ENCODE measurements at regions not wholly inside any gene's neighbourhood (a gene's known extent, or its start where the extent isn't known, plus 50 kb on each side); places are given as distances from the start of the nearest gene placed in this dataset.

- Histone ChIP-seq H3K36me3 (no peaks in the 10 kb centered on the region), H3K27me3 (no peaks in the 10 kb centered on the region), H3K4me3 (no peak overlapping the region), H3K4me1 (no peaks in the 10 kb centered on the region), H3K9me3 (no peaks in the 10 kb centered on the region), H3K27ac (no peak overlapping the region)
- no peak for TF ChIP-seq POLR2AphosphoS5 (IDR thresholded peaks at IDR 0.05)
- no peak for TF ChIP-seq EP300 (IDR thresholded peaks at IDR 0.05)
- TF ChIP-seq CTCF (IDR thresholded peaks at IDR 0.05): no peak
- no peak for TF ChIP-seq POLR2A (IDR thresholded peaks at IDR 0.05)
- WGBS: 31% methylated on average over 3 of the region's 3 CpGs
- DNase-seq (ENCODE audit: low spot score in 2 of 2): no peak
Measured at GRCh38 chr10:78727728-78728127, 341.0 kb upstream of the ZMIZ1 start.

GRCh38 chr10:78728176-78728575 is 340.6 kb upstream of the ZMIZ1 start:
- Histone ChIP-seq H3K36me3 (no peaks in the 10 kb centered on the region), H3K27me3 (no peaks in the 10 kb centered on the region), H3K4me1 (no peaks in the 10 kb centered on the region), H3K27ac (no peak overlapping the region), H3K4me3 (no peak overlapping the region), H3K9me3 (no peaks in the 10 kb centered on the region)
- no peak for DNase-seq (ENCODE audit: low spot score in 2 of 2)
- WGBS: 89% methylated on average over 2 of the region's 2 CpGs
- TF ChIP-seq POLR2A (IDR thresholded peaks at IDR 0.05) (no peak), EP300 (IDR thresholded peaks at IDR 0.05) (no peak), POLR2AphosphoS5 (IDR thresholded peaks at IDR 0.05) (no peak), CTCF (IDR thresholded peaks at IDR 0.05) (no peak)

- Histone ChIP-seq H3K27me3 (no peaks in the 10 kb centered on the region), H3K9me3 (no peaks in the 10 kb centered on the region), H3K4me3 (no peak overlapping the region), H3K4me1 (no peaks in the 10 kb centered on the region), H3K27ac (no peak overlapping the region), H3K36me3 (no peaks in the 10 kb centered on the region)
- TF ChIP-seq POLR2AphosphoS5 (IDR thresholded peaks at IDR 0.05) (no peak), POLR2A (IDR thresholded peaks at IDR 0.05) (no peak), EP300 (IDR thresholded peaks at IDR 0.05) (no peak), CTCF (IDR thresholded peaks at IDR 0.05) (no peak)
- DNase-seq (ENCODE audit: low spot score in 2 of 2): peak in 1 of 2 donors; percentile 56
- 80% methylated on average over 7 of the region's 8 CpGs for WGBS
Measured at GRCh38 chr10:78729366-78729765, 339.4 kb upstream of the ZMIZ1 start.

GRCh38 chr10:78729800-78730199 is 339.0 kb upstream of the ZMIZ1 start:
- TF ChIP-seq EP300 (IDR thresholded peaks at IDR 0.05) (no peak), POLR2A (IDR thresholded peaks at IDR 0.05) (no peak), CTCF (IDR thresholded peaks at IDR 0.05) (no peak), POLR2AphosphoS5 (IDR thresholded peaks at IDR 0.05) (no peak)
- DNase-seq (ENCODE audit: low spot score in 2 of 2): no peak
- H3K4me1 ChIP-seq: no peaks in the 10 kb centered on the region
- no peaks in the 10 kb centered on the region for H3K36me3 ChIP-seq
- H3K27ac ChIP-seq: no peak overlapping the region
- 71% methylated on average over 2 of the region's 2 CpGs for WGBS
- no peaks in the 10 kb centered on the region for H3K9me3 ChIP-seq
- no peak overlapping the region for H3K4me3 ChIP-seq
- no peaks in the 10 kb centered on the region for H3K27me3 ChIP-seq

GRCh38 chr10:78730754-78731153 is 338.0 kb upstream of the ZMIZ1 start:
- no peak for TF ChIP-seq CTCF (IDR thresholded peaks at IDR 0.05)
- TF ChIP-seq EP300 (IDR thresholded peaks at IDR 0.05): no peak
- TF ChIP-seq POLR2A (IDR thresholded peaks at IDR 0.05): no peak
- no peak for TF ChIP-seq POLR2AphosphoS5 (IDR thresholded peaks at IDR 0.05)
- DNase-seq (ENCODE audit: low spot score in 2 of 2): peak in 1 of 2 donors; percentile 38
- no peaks in the 10 kb centered on the region for H3K9me3 ChIP-seq
- 94% methylated on average over 8 of the region's 8 CpGs for WGBS
- H3K4me3 ChIP-seq: no peak overlapping the region
- no peak overlapping the region for H3K27ac ChIP-seq
- no peaks in the 10 kb centered on the region for H3K4me1 ChIP-seq
- H3K36me3 ChIP-seq: no peaks in the 10 kb centered on the region
- no peaks in the 10 kb centered on the region for H3K27me3 ChIP-seq

All from suprapubic skin (tissue), 4 donors.